ENCODE measurements at regions not wholly inside any gene's neighbourhood (a gene's known extent, or its start where the extent isn't known, plus 50 kb on each side); places are given as distances from the start of the nearest gene placed in this dataset.

DNA sequence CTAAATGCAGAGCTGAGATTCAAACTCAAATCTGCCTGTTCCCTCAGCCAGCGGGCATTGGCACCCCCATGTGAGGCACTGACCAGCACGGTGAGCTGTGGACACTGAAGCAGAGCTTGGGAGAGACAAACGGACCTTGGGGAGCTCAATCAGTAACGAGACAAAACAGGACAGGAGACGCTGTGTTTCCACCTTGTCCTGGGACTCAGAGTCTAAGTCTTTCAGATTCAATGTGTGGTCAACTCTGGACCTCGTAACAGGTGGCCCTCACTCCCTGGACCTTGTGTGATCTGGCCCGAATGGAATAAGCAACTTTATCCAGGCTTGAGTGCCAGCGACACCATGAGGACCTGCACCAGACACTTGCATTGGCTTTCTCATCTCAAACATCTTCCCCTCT, 232.5 kb downstream of the UACA start:
- TF ChIP-seq, protein P1, sequence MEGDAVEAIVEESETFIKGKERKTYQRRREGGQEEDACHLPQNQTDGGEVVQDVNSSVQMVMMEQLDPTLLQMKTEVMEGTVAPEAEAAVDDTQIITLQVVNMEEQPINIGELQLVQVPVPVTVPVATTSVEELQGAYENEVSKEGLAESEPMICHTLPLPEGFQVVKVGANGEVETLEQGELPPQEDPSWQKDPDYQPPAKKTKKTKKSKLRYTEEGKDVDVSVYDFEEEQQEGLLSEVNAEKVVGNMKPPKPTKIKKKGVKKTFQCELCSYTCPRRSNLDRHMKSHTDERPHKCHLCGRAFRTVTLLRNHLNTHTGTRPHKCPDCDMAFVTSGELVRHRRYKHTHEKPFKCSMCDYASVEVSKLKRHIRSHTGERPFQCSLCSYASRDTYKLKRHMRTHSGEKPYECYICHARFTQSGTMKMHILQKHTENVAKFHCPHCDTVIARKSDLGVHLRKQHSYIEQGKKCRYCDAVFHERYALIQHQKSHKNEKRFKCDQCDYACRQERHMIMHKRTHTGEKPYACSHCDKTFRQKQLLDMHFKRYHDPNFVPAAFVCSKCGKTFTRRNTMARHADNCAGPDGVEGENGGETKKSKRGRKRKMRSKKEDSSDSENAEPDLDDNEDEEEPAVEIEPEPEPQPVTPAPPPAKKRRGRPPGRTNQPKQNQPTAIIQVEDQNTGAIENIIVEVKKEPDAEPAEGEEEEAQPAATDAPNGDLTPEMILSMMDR (IDR thresholded peaks at IDR 0.05 in 2 of 3, conservative IDR thresholded peaks at IDR 0.05 in 1 of 3; ENCODE audit: insufficient read depth in 2 of 3, low read depth in 1 of 3, low read length in 3 of 3), result no peak
- TF ChIP-seq THRB (CRISPR knock-in tag; conservative IDR thresholded peaks at IDR 0.05), result no peak
- TF ChIP-seq ZBTB33 (CRISPR knock-in tag; IDR thresholded peaks at IDR 0.05), result no peak
- no peak for TF ChIP-seq JUND (IDR thresholded peaks at IDR 0.05; ENCODE audit: borderline replicate concordance, low read depth, low read length)
- no peak for TF ChIP-seq JUND (tag; IDR thresholded peaks at IDR 0.05; ENCODE audit: borderline replicate concordance, low read depth, low read length)
- TF ChIP-seq, protein P2, sequence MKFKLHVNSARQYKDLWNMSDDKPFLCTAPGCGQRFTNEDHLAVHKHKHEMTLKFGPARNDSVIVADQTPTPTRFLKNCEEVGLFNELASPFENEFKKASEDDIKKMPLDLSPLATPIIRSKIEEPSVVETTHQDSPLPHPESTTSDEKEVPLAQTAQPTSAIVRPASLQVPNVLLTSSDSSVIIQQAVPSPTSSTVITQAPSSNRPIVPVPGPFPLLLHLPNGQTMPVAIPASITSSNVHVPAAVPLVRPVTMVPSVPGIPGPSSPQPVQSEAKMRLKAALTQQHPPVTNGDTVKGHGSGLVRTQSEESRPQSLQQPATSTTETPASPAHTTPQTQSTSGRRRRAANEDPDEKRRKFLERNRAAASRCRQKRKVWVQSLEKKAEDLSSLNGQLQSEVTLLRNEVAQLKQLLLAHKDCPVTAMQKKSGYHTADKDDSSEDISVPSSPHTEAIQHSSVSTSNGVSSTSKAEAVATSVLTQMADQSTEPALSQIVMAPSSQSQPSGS (CRISPR knock-in tag; IDR thresholded peaks at IDR 0.05), result no peak
